Limb (tissue), 2 donors: ENCODE measurements at regions not wholly inside any gene's neighbourhood (a gene's known extent, or its start where the extent isn't known, plus 50 kb on each side); places are given as distances from the start of the nearest gene placed in this dataset.
A peak's percentile ranks its signal among the peaks of the same experiment; 100 is the strongest.
"Not testable (repeated sequence)": the region's sequence is repeated elsewhere in the genome, so short reads cannot be mapped to it uniquely, and the experiment has no call there.

ENCODE experiments used
- DNase-seq, 2 donors: peaks; one replicate each; pipeline ENCODE4 v3.0.0-alpha.2; 2016; ENCODE audit errors: extremely low spot score in 2 of 2

- peak in 1 of 2 donors; percentile 4 for DNase-seq
These were observed 657.3 kb downstream of the EFNB2 start for GRCh38 chr13:105878119-105878700.

GRCh38 chr13:105874814-105875213 is 660.6 kb downstream of the EFNB2 start:
- no peak for DNase-seq

DNA sequence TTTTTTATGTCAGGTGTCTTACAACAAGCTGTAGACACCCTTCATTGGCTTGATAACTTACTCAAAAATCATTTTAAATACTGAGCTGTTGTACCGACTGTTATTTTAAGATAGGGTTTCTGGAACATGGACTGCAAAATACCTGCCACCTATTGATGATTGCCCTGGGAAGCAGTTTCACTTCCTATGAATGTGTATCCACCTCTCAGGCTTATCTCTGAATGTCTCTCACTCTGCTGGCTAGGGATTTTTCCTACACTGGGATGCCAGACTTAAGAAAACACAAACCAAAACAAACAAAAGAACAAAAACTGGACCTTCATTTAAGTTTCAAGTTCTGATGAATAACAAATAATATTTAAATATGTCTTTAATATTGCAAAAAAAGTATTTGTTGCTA is 663.7 kb downstream of the EFNB2 start:
- DNase-seq, result no peak

GRCh38 chr13:105871326-105871725 is 664.1 kb downstream of the EFNB2 start:
- DNase-seq, result no peak

DNA sequence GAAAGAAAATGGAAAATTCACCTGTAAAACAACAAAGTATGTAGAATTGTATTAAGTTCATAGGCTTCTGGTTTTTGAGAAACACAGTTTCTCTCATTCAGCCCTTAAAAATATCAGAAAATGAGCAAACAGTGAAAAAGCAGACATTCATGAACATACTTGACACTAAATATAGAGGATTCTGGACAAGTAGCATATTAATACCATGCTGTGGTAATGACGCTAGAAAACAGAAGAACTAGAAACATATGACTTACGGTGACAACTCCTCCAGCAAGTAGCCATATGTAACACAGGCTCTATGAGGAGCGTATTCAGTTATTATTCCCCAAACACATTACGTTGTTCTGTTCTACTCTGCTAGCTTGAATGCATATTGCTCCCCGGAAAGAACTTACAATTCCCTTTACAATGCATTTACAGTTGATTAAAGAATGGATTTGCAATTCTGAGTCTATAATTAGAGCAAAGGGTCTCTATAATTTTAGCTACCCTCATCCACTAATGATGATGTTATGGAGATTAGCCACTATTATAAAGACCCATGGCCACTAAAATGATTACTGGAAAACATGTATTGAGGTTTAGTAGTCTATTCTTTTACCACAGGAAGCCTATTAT is 672.1 kb downstream of the EFNB2 start:
- no peak for DNase-seq

DNA sequence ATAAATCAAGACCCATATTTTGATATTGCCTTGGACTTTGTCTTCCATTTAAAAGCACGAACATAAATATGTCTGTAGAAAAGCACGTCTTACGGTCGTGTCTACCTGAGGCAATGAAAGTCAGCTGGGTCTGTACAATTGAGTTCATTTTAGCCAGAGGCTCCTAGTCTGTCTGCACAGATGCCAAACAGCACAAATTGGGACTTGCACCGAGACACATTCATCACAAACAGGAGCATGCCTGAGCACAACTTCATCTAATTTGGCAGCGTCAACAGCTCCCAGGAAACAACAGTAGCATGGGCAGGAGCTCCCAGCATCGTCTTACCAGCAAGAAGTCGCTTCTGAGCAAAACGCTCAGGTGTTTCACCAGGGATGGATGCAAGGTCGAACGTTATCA is 687.0 kb downstream of the EFNB2 start:
- no peak for DNase-seq

DNA sequence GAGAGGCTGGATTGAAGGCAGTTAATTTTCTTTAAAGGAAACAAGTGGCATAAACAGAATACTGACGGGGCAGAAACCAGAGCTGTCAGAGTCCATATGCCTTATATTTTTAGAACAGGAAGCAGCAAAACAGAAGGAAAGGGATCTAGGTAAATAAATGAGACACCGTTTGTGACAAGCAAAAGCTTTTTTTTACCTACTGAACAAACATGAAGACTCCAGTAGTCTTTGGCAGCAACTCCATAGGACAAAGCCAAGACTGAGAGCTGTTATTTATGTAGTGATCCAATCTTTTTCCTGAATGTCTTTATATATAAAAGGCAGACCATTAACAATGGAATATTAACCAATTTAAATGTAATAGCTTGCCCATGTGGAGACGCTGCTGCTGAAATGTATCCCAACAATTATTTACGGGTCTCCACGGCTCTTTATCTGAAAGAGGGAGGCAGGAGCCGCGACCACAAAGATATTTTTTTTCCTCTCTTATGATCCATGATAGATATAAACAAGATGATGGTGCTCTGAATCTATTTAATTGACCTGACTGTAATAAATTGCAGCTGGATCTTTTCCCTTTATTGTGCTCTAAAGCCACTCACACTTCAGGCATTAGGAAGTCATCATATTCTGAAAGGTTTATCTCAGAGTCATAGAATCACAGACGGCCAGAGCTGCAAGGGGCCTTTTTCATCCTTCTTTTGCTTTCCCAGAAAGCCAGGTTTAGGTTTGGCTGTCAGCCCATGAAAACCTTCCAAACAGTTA is 687.8 kb downstream of the EFNB2 start:
- peak in 1 of 2 donors; percentile 44 for DNase-seq

DNA sequence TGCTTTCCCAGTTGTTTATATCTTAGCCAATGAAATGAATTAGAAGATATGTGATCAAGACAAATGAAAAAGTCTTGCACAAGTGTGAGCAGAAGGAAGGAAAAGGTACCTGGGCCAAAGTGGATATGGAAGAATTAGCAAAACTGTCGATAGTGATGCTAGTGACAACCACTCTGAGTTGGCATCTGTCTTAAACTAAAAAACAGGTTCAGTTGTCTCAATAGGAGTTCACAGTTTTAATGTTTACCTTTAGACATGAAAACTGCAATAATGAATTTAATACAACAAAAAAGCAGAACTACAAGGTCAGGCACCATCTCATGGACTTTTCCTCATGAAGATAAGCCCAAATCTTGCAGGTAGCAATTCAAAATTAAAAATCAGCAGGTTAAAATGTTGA is 688.5 kb downstream of the EFNB2 start:
- DNase-seq, result no peak

GRCh38 chr13:105841286-105841685 is 694.2 kb downstream of the EFNB2 start:
- DNase-seq, result no peak

GRCh38 chr13:105838231-105838630 is 697.2 kb downstream of the EFNB2 start:
- DNase-seq, result no peak

- not testable (repeated sequence) for DNase-seq
These were observed 698.2 kb downstream of the EFNB2 start for GRCh38 chr13:105837295-105837694.

- DNase-seq, result no peak
These were observed 704.6 kb downstream of the EFNB2 start for GRCh38 chr13:105830821-105831220.

- DNase-seq, result peak in 1 of 2 donors; percentile 36
These were observed 708.2 kb downstream of the EFNB2 start for GRCh38 chr13:105827111-105827809.

GRCh38 chr13:105825071-105825470 is 710.4 kb downstream of the EFNB2 start:
- no peak for DNase-seq

DNA sequence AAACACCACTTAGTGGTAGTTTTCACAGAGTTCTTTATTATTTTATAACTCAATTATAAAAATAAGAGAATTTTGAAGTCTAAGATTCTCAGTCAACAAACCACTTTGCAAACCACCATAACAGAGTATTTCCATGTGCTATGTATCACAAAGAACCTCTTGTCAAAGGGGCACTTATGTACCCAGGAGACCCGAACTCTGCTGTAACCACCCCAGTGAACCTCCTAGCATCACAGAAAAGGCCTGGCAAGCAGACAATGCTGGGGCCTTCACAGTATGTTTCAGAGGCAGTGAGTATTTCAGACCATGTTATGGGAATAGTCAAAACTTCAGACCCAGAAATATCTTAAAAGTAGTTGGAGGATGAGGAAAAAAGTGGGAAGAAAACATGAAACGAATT is 714.1 kb downstream of the EFNB2 start:
- no peak for DNase-seq

GRCh38 chr13:105820415-105820814 is 715.0 kb downstream of the EFNB2 start:
- no peak for DNase-seq

DNA sequence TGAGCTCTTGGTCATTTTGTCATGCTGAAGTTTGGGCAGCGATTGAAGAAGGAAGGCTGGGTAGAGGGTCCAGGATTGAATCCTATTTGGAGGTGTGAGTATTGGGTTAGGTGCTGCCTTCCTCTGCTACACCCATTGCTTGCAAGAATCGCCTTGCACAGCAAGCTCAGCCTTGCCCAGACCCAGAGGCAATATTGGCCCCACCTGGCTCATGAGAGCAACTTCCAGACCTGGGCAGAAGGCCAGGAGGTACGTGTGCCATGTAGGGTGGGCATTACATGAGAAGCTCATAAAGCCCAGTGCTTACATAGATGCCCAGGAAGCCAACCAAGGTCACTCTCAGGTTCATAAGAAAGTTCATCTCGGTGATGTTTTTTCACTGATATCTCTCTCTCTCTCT is 718.0 kb downstream of the EFNB2 start:
- DNase-seq, result no peak

- DNase-seq, result no peak
These were observed 718.5 kb downstream of the EFNB2 start for GRCh38 chr13:105816994-105817393.

- DNase-seq, result no peak
These were observed 720.6 kb downstream of the EFNB2 start for GRCh38 chr13:105814902-105815250.

- DNase-seq, result no peak
These were observed 721.1 kb downstream of the EFNB2 start for GRCh38 chr13:105814219-105814901.

- no peak for DNase-seq
These were observed 728.9 kb downstream of the EFNB2 start for GRCh38 chr13:105806628-105806920.
